SU-DHL-6 (cell line): ENCODE measurements at regions not wholly inside any gene's neighbourhood (a gene's known extent, or its start where the extent isn't known, plus 50 kb on each side); places are given as distances from the start of the nearest gene placed in this dataset.

Source experiments
- H2AFZ ChIP-seq: fragments of 200-600 bp; sonication (generic); 2 replicates; pipeline ENCODE4 v1.6.1; 2014; ENCODE audit warnings: low read depth, mild to moderate bottlenecking, moderate library complexity, mixed read lengths, antibody characterized with exemption, low read length; ENCODE audit not compliant: severe bottlenecking
- H3F3A ChIP-seq: fragments of 200-600 bp; shearing (Covaris generic); 2 replicates; pipeline ENCODE4 v1.6.0; 2016; ENCODE audit warnings: antibody characterized with exemption, mild to moderate bottlenecking; ENCODE audit not compliant: insufficient read depth
- H3K27ac ChIP-seq: fragments of 200-600 bp; sonication (generic); 2 replicates; pipeline ENCODE4 v1.5.1; 2016; ENCODE audit warnings: low read depth, mild to moderate bottlenecking, low read length, moderate library complexity, mixed read lengths
- H3K27me3 ChIP-seq: fragments of 200-600 bp; sonication (generic), shearing (Covaris generic); 2 replicates; pipeline ENCODE4 v1.6.0; 2014; ENCODE audit warnings: mild to moderate bottlenecking, low read length
- H3K36me3 ChIP-seq: fragments of 200-600 bp; sonication (generic); 2 replicates; pipeline ENCODE4 v1.6.1; 2014; ENCODE audit warnings: mild to moderate bottlenecking, low read length, mixed read lengths
- H3K4me2 ChIP-seq: fragments of 300-600, 200-600 bp; shearing (Covaris generic), sonication (generic); 2 replicates; pipeline ENCODE4 v1.6.0; 2014; ENCODE audit warnings: low read length, low read depth, mild to moderate bottlenecking; ENCODE audit not compliant: poor library complexity, severe bottlenecking
- H3K4me3 ChIP-seq: fragments of 200-600 bp; sonication (generic); 2 replicates; pipeline ENCODE4 v1.5.1; 2014; ENCODE audit warnings: antibody characterized with exemption, low read length, mild to moderate bottlenecking, mixed read lengths; ENCODE audit not compliant: insufficient read depth, poor library complexity, severe bottlenecking
- H3K79me2 ChIP-seq: fragments of 200-600 bp; sonication (generic); 2 replicates; pipeline ENCODE4 v1.6.1; 2014; ENCODE audit warnings: mild to moderate bottlenecking, low read length, moderate library complexity; ENCODE audit not compliant: insufficient read depth
- H3K9ac ChIP-seq: fragments of 200-600 bp; sonication (generic); 2 replicates; pipeline ENCODE4 v1.7.0; 2014; ENCODE audit warnings: mild to moderate bottlenecking, low read length
- H3K9me2 ChIP-seq: fragments of 200-600 bp; sonication (generic); replicated peaks from 2 replicates; pipeline ENCODE4 v1.6.1; 2014; ENCODE audit warnings: low read length; ENCODE audit not compliant: insufficient read depth
- H3K9me3 ChIP-seq: fragments of 200-600 bp; sonication (generic); 2 replicates; pipeline ENCODE4 v1.6.1; 2014; ENCODE audit warnings: low read length, mixed read lengths; ENCODE audit not compliant: insufficient read depth
- H4K20me1 ChIP-seq: fragments of 200-600 bp; sonication (generic); 2 replicates; pipeline ENCODE4 v1.6.1; 2014; ENCODE audit warnings: low read depth, mild to moderate bottlenecking, antibody characterized with exemption, low read length, moderate library complexity, mixed read lengths
- EZH2phosphoT487 ChIP-seq: fragments of 200-600 bp; sonication (generic), shearing (Covaris generic); conservative IDR thresholded peaks from 2 replicates; pipeline ENCODE4 v1.6.1; 2018; ENCODE audit warnings: mild to moderate bottlenecking, antibody characterized with exemption, low read length, moderate library complexity, mixed read lengths
- TF ChIP-seq, protein P1 (sequence below): fragments of 200-600 bp; sonication (generic); IDR thresholded peaks from one replicate; pipeline ENCODE4 v1.5.1; 2017; ENCODE audit warnings: antibody characterized with exemption, mild to moderate bottlenecking, low read length, moderate library complexity; ENCODE audit not compliant: insufficient read depth, poor library complexity, severe bottlenecking

DNA sequence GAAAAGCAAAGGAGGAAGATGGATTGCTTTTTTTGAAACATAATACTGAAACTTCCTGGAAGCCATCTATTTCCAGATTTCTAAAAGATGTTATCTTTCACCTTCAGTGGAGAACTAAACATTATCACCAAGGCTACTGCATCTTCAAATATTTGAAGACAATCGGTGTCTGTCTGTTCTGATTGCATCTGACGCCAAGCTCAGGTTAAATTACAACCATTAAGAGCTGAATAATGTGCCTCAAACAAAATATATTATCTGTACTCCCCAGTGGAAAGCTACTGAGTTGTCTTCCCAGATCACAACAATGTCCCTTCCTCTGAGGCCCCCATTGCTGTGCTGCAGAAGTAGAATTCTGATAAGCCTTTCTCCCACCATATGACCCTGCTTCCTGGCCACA is 342.3 kb downstream of the PLK2 start:
- no peak overlapping the region for H3K4me2 ChIP-seq
- H4K20me1 ChIP-seq: no peaks in the 10 kb centered on the region
- H3K36me3 ChIP-seq: no peaks in the 10 kb centered on the region
- no peaks in the 10 kb centered on the region for H3K9me3 ChIP-seq
- no peaks in the 10 kb centered on the region for H3K79me2 ChIP-seq
- H3F3A ChIP-seq: no peaks in the 10 kb centered on the region
- TF ChIP-seq EZH2phosphoT487: no peak
- TF ChIP-seq, protein P1, sequence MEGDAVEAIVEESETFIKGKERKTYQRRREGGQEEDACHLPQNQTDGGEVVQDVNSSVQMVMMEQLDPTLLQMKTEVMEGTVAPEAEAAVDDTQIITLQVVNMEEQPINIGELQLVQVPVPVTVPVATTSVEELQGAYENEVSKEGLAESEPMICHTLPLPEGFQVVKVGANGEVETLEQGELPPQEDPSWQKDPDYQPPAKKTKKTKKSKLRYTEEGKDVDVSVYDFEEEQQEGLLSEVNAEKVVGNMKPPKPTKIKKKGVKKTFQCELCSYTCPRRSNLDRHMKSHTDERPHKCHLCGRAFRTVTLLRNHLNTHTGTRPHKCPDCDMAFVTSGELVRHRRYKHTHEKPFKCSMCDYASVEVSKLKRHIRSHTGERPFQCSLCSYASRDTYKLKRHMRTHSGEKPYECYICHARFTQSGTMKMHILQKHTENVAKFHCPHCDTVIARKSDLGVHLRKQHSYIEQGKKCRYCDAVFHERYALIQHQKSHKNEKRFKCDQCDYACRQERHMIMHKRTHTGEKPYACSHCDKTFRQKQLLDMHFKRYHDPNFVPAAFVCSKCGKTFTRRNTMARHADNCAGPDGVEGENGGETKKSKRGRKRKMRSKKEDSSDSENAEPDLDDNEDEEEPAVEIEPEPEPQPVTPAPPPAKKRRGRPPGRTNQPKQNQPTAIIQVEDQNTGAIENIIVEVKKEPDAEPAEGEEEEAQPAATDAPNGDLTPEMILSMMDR: no peak
- no peak overlapping the region for H3K9ac ChIP-seq
- no peak overlapping the region for H3K4me3 ChIP-seq
- H3K27me3 ChIP-seq: no peaks in the 10 kb centered on the region
- no peak overlapping the region for H2AFZ ChIP-seq
- no peaks in the 10 kb centered on the region; the same call in 1 of the 2 replicates for H3K9me2 ChIP-seq
- H3K27ac ChIP-seq: no peak overlapping the region

GRCh38 chr5:58116346-58116745 is 343.5 kb downstream of the PLK2 start:
- Histone ChIP-seq H3K9ac (no peak overlapping the region), H3K9me3 (no peaks in the 10 kb centered on the region), H3K4me3 (no peak overlapping the region), H3K4me2 (no peak overlapping the region), H3K9me2 (no peaks in the 10 kb centered on the region; the same call in 1 of the 2 replicates), H3K27ac (no peak overlapping the region), H3K79me2 (no peaks in the 10 kb centered on the region), H3K27me3 (no peaks in the 10 kb centered on the region), H2AFZ (no peak overlapping the region), H4K20me1 (no peaks in the 10 kb centered on the region), H3K36me3 (no peaks in the 10 kb centered on the region), H3F3A (no peaks in the 10 kb centered on the region)
- no peak for TF ChIP-seq EZH2phosphoT487
- TF ChIP-seq, protein P1: no peak

DNA sequence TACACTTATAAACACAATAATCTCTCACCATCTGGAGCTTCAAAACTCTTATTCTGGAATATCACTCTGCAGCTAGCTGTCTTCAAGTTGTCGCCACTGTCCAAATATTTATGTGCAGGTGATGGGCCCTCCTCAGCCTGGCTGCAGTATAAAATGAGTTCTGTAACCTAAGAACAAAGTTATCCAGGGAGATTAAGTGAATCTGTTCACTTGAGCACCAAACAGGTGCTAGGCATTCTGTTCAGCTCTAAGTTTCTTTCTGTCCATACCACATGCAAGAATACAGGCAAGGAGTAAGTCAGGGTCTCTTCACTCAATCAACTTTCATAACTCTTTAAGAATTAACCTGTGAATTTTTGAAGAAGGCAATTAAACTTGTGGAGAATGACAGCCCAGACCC is 344.1 kb downstream of the PLK2 start:
- Histone ChIP-seq H2AFZ (no peak overlapping the region), H3K27ac (no peak overlapping the region), H3F3A (no peaks in the 10 kb centered on the region), H3K36me3 (no peaks in the 10 kb centered on the region), H3K79me2 (no peaks in the 10 kb centered on the region), H3K27me3 (no peaks in the 10 kb centered on the region), H3K9me2 (no peaks in the 10 kb centered on the region; the same call in 1 of the 2 replicates), H3K4me2 (no peak overlapping the region), H3K9ac (no peak overlapping the region), H3K4me3 (no peak overlapping the region), H4K20me1 (no peaks in the 10 kb centered on the region), H3K9me3 (no peaks in the 10 kb centered on the region)
- no peak for TF ChIP-seq EZH2phosphoT487
- TF ChIP-seq, protein P1: no peak
